GM12873 (cell line): ENCODE measurements at regions not wholly inside any gene's neighbourhood (a gene's known extent, or its start where the extent isn't known, plus 50 kb on each side); places are given as distances from the start of the nearest gene placed in this dataset.

Experiments used
- TF ChIP-seq, protein P1 (sequence below): IDR thresholded peaks from 2 replicates; pipeline ENCODE4 v1.5.1; 2012; ENCODE audit warnings: low read depth, mild to moderate bottlenecking, moderate library complexity, low read length, control low read depth; ENCODE audit not compliant: insufficient read depth; ENCODE audit errors: missing control alignments

DNA sequence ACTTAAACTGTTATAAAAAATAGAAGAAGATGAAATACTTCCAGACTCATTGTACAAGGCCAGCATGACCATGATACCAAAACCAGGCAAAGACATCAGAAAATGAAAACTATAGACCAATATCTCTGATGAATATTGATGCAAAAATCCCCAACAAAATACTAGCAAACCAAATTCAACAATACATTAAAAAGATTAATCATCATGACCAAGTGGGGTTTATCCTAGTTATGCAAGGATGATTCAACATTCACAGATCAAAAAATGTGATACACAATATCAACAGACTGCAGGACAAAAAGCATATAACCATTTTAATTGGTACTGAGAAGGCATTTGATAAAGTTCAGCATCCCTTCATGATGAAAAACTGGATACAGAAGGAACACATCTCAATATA is 824.5 kb upstream of the RAG2 start:
- TF ChIP-seq, protein P1, sequence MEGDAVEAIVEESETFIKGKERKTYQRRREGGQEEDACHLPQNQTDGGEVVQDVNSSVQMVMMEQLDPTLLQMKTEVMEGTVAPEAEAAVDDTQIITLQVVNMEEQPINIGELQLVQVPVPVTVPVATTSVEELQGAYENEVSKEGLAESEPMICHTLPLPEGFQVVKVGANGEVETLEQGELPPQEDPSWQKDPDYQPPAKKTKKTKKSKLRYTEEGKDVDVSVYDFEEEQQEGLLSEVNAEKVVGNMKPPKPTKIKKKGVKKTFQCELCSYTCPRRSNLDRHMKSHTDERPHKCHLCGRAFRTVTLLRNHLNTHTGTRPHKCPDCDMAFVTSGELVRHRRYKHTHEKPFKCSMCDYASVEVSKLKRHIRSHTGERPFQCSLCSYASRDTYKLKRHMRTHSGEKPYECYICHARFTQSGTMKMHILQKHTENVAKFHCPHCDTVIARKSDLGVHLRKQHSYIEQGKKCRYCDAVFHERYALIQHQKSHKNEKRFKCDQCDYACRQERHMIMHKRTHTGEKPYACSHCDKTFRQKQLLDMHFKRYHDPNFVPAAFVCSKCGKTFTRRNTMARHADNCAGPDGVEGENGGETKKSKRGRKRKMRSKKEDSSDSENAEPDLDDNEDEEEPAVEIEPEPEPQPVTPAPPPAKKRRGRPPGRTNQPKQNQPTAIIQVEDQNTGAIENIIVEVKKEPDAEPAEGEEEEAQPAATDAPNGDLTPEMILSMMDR, result no peak

DNA sequence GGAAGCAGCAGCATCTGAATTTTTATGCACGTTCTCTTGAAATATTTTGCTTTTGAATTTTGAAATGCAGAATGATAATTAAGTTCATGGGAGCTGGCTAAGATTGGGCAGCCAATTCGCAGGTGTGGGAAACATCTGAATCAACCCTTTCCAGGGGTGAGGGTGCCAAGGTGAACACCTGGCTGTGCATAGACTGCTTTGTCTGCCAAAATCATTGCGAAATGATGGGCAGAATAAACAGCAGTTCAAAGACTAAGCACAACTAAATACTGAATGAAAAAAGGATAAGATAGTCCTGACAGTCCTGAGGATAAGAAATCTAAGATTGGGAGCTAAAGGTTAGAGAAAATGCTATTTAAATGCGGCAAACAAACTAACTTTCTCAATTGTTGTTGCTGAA is 813.3 kb upstream of the RAG2 start:
- TF ChIP-seq, protein P1, result no peak

DNA sequence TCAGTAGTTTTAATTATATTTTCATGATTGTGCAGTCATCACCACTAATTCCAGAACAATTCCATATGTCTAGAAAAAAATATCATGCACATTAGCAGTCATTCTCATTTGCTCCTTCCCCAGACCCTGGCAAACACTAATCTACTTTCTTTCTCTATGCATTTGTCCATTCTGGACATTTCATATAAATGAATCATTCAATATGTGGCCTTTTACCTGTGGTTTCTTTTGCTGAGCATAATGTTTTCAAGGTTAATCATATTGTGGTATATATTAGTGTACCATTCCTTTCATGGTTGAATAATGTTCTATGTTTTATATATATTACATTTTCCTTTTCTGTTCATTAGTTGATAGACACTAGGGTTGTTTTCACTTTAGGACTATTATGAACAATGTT is 811.1 kb upstream of the RAG2 start:
- TF ChIP-seq, protein P1, result no peak

DNA sequence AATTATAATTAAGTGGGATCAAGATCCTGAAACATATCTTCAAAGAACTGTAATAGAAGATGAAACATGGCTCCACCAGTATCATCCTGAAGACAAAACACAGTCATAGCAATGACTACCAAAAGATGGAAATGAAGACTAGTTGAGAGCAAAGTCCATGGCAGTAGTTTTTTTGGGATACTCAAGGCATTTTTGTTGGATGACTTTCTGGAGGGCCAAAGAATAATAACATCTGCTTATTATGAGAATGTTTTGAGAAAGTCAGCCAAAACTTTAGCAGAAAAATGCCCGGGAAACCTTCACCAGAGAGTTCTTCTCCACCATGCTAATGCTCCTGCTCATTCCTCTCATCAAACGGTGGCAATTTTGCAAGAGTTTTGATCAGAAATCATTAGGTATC is 809.4 kb upstream of the RAG2 start:
- TF ChIP-seq, protein P1, result no peak

DNA sequence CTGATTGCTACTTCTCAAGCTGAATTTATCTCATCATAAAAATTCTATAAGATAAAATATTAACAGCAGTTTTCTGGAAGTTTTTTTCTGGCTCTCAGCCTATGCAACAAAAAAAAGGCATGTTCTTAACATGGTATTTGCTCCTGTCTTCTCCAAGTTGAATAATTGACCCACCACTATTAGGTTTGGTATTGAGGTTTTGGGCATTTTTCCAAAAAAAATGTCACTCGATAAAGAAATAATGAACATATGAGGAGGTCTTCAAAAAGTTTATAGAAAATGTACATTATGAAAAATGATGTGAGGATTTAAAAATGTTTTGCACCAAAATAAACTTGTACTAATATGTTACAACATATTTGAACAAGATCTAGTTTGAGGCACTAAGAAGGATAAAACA is 808.6 kb upstream of the RAG2 start:
- TF ChIP-seq, protein P1, result no peak

DNA sequence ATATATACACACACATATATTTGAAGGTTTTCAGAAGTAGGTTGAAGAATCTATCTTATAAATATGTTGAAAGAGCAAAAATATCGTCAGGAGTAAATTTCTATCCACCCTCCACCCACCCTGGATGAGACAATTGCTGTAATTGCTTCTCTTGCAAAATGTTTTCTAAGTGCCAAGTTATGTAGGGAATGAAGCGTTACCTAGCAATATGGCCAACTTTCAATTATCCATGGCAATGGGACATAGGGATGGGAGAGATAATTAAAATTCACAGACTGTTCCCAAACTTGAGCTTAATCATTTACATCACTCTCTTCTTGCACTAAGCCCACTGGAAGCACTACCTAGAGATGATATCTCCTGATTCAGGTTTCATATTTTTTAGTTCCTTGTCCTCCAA is 806.2 kb upstream of the RAG2 start:
- TF ChIP-seq, protein P1, result no peak

DNA sequence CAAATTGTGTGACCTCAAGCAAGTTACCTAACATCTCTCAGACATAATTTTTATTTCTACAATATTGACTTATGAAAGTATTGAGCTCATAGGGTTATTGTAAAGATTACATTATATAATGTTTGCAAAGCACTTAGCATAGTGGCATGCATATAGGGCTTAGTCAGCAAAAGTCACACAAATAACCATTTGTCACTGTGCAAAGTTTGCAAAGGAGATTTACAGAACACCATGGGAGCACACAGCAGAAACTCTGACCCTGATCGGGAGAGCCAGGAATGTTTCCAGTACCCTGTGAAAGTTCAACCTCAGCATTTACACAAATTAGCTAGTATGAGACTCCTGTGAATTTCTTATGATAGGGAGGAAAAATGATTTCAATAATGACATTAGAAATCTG is 804.6 kb upstream of the RAG2 start:
- TF ChIP-seq, protein P1, result no peak
